OCI-LY3 (cell line): ENCODE measurements at regions not wholly inside any gene's neighbourhood (a gene's known extent, or its start where the extent isn't known, plus 50 kb on each side); places are given as distances from the start of the nearest gene placed in this dataset.

Source experiments
- H2AFZ ChIP-seq: fragments of 200-600, 300-600 bp; shearing (Covaris generic); 2 replicates; pipeline ENCODE4 v1.6.0; 2014; ENCODE audit warnings: antibody characterized with exemption, low read depth, low read length
- H3K27ac ChIP-seq: fragments of 200-600, 300-600 bp; sonication (generic); 2 replicates; pipeline ENCODE4 v1.5.1; 2014; ENCODE audit warnings: mild to moderate bottlenecking, low read length, moderate library complexity, mixed read lengths
- H3K27me3 ChIP-seq: fragments of 200-600, 300-600 bp; sonication (generic); 2 replicates; pipeline ENCODE4 v1.6.1; 2014; ENCODE audit warnings: low read depth, low read length, mixed read lengths
- H3K36me3 ChIP-seq: fragments of 200-600, 300-600 bp; sonication (generic); replicated peaks from 2 replicates; pipeline ENCODE3; 2014; ENCODE audit warnings: low read depth, low read length, mixed read lengths
- H3K4me1 ChIP-seq: fragments of 300-600, 200-600 bp; sonication (generic); 2 replicates; pipeline ENCODE4 v1.6.1; 2014; ENCODE audit warnings: low read length, mixed read lengths
- H3K4me2 ChIP-seq: fragments of 200-600, 300-600 bp; sonication (generic); 2 replicates; pipeline ENCODE4 v1.6.1; 2014; ENCODE audit warnings: low read length, mixed read lengths
- H3K4me3 ChIP-seq: fragments of 300-600, 200-600 bp; sonication (generic); 2 replicates; pipeline ENCODE4 v1.5.1; 2014; ENCODE audit warnings: antibody characterized with exemption, mild to moderate bottlenecking, low read length, moderate library complexity
- H3K79me2 ChIP-seq: fragments of 300-600, 200-600 bp; shearing (Covaris generic); 2 replicates; pipeline ENCODE4 v1.6.1; 2014; ENCODE audit warnings: mild to moderate bottlenecking, low read length, mixed read lengths
- H3K9ac ChIP-seq: fragments of 300-600, 200-600 bp; shearing (Covaris generic); 2 replicates; pipeline ENCODE4 v1.6.0; 2014; ENCODE audit warnings: mild to moderate bottlenecking, low read length, moderate library complexity
- H3K9me3 ChIP-seq: fragments of 200-600, 300-600 bp; shearing (Covaris generic); 2 replicates; pipeline ENCODE4 v1.6.1; 2014; ENCODE audit warnings: low read length, mixed read lengths; ENCODE audit not compliant: insufficient read depth
- H4K20me1 ChIP-seq: fragments of 200-600, 300-600 bp; sonication (generic); 2 replicates; pipeline ENCODE4 v1.6.1; 2016; ENCODE audit warnings: low read length, mixed read lengths; ENCODE audit not compliant: insufficient read depth
- EZH2phosphoT487 ChIP-seq: fragments of 200-600 bp; shearing (Covaris generic); IDR thresholded peaks from 2 replicates; pipeline ENCODE4 v1.6.1; 2018; ENCODE audit warnings: antibody characterized with exemption, mixed run types, low read depth
- TF ChIP-seq, protein P1 (sequence below): fragments of 200-600, 300-600 bp; sonication (generic); IDR thresholded peaks from 2 replicates; pipeline ENCODE4 v1.5.1; 2014; ENCODE audit warnings: antibody characterized with exemption, low read length, low read depth

DNA sequence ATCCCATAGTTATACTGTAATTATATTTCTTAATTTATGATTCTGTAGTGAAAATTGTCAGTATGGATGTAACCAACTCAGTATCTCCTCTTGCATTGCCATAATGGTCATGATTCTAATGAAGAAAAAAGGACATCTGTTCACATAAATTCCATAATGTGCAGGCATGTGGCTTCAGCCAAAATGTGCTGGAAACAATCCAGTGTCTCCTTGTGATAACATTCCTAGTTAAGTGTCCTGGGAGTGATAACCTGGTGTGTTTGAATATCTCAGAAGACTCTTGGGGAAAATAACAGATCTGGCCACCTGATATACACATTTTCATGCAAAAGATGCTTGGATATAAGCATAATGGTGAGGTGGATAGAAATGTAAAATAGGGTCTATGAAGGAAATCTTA lies 2309.8 kb downstream of the PCDH7 start:
- Histone ChIP-seq H3K27me3 (no peaks in the 10 kb centered on the region), H4K20me1 (no peaks in the 10 kb centered on the region), H3K9me3 (no peaks in the 10 kb centered on the region), H3K79me2 (no peaks in the 10 kb centered on the region), H3K4me3 (no peak overlapping the region), H2AFZ (no peak overlapping the region), H3K27ac (no peak overlapping the region), H3K4me1 (no peaks in the 10 kb centered on the region), H3K4me2 (no peak overlapping the region), H3K36me3 (no peaks in the 10 kb centered on the region), H3K9ac (no peak overlapping the region)
- TF ChIP-seq, protein P1, sequence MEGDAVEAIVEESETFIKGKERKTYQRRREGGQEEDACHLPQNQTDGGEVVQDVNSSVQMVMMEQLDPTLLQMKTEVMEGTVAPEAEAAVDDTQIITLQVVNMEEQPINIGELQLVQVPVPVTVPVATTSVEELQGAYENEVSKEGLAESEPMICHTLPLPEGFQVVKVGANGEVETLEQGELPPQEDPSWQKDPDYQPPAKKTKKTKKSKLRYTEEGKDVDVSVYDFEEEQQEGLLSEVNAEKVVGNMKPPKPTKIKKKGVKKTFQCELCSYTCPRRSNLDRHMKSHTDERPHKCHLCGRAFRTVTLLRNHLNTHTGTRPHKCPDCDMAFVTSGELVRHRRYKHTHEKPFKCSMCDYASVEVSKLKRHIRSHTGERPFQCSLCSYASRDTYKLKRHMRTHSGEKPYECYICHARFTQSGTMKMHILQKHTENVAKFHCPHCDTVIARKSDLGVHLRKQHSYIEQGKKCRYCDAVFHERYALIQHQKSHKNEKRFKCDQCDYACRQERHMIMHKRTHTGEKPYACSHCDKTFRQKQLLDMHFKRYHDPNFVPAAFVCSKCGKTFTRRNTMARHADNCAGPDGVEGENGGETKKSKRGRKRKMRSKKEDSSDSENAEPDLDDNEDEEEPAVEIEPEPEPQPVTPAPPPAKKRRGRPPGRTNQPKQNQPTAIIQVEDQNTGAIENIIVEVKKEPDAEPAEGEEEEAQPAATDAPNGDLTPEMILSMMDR, result no peak
- no peak for TF ChIP-seq EZH2phosphoT487

DNA sequence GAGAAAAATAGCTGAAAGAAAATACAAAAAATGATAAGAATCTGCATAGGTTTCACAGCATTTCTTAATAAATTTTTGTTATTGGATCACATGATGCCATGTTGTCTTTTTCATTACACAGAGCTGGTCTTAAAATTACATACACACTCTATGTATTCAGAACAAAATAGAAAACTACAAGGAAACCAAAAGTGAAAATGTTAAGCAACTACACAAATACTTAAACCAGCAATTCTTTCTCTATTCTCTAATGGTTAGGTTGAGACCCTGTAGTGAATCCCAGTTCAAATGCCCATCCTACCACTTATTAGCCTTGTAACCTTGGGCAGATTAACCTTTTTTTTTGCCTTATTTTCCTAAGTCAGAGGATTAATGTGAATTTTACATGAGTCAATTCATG lies 2311.2 kb downstream of the PCDH7 start:
- Histone ChIP-seq H3K4me3 (no peak overlapping the region), H3K4me2 (no peak overlapping the region), H3K36me3 (no peaks in the 10 kb centered on the region)

DNA sequence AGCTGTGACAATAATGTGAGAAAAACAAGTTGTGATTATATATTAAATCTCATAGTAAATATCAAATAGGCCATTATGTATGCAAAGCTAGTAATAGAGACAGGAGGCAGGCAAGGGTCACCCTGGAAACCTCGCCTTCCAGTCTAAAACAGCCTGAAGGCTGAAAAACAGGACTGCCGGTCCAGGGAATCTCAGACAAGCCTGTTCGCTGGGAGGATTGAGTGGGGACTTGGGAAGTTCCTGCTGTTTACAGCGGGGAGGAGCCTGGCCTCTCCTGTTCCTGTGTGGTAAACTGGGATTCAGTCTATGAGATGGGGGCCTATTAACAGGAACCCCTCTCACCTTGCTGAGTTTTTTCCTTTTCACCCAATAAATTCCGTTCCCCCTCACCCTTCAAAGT lies 2317.3 kb downstream of the PCDH7 start:
- H3K36me3 ChIP-seq, result no peaks in the 10 kb centered on the region
- no peak overlapping the region for H3K9ac ChIP-seq
- no peaks in the 10 kb centered on the region for H3K9me3 ChIP-seq
- no peaks in the 10 kb centered on the region for H4K20me1 ChIP-seq
- TF ChIP-seq EZH2phosphoT487, result no peak
- TF ChIP-seq, protein P1, result no peak
- H3K4me1 ChIP-seq, result no peaks in the 10 kb centered on the region
- H3K27me3 ChIP-seq, result no peaks in the 10 kb centered on the region
- no peaks in the 10 kb centered on the region for H3K79me2 ChIP-seq
- H3K27ac ChIP-seq, result no peak overlapping the region
- H2AFZ ChIP-seq, result no peak overlapping the region
- no peak overlapping the region for H3K4me2 ChIP-seq
- no peak overlapping the region for H3K4me3 ChIP-seq

More for the DNA sequence above, 2311.2 kb downstream of the PCDH7 start:
- TF ChIP-seq EZH2phosphoT487, result no peak
- Histone ChIP-seq H4K20me1 (no peaks in the 10 kb centered on the region), H3K4me1 (no peaks in the 10 kb centered on the region), H3K27ac (no peak overlapping the region), H3K27me3 (no peaks in the 10 kb centered on the region), H3K9me3 (no peaks in the 10 kb centered on the region), H3K79me2 (no peaks in the 10 kb centered on the region), H2AFZ (no peak overlapping the region), H3K9ac (no peak overlapping the region)

DNA sequence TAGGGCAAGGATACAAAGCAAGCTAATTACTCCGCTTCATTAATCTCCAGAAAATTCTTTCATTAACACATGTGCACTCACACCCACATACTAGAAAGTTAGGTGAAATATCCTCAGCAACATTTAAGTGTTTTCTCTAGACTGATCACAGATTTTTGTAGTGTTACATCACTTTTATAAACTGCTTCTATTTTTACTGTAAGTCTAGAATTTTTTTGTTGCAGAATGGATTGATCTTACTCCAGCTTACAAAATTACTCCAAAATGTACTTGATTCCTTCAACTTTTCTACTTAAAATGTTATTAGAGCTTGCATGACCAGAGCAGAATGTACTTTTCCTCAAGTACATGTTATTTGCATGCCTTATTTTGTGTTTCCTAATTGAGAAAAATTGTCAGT lies 2325.2 kb downstream of the PCDH7 start:
- H3K36me3 ChIP-seq, result no peaks in the 10 kb centered on the region
- no peaks in the 10 kb centered on the region for H3K27me3 ChIP-seq
- no peak overlapping the region for H3K4me2 ChIP-seq
- no peaks in the 10 kb centered on the region for H3K79me2 ChIP-seq
- no peak for TF ChIP-seq EZH2phosphoT487
- TF ChIP-seq, protein P1, result no peak
- no peak overlapping the region for H2AFZ ChIP-seq
- H3K9me3 ChIP-seq, result no peaks in the 10 kb centered on the region
- no peaks in the 10 kb centered on the region for H4K20me1 ChIP-seq
- H3K27ac ChIP-seq, result no peak overlapping the region
- H3K9ac ChIP-seq, result no peak overlapping the region
- H3K4me3 ChIP-seq, result no peak overlapping the region
- H3K4me1 ChIP-seq, result no peaks in the 10 kb centered on the region

DNA sequence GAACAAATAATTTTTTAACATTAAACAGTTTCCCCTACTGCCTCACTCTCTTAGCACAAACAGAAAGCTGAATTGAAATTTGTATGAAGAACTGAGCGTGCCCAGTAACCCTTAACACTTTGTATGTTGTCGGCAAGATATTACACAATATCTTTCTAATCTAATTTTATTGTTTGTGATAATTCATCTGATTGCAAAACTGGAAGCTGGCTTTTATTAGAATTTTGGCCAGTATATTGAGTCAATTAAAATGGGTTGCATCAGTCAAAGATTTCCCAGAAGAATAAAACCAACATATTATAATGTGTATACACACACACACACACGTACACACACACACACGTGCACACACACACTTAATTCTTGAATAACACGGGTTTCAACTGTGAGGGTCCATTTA lies 2332.1 kb downstream of the PCDH7 start:
- no peaks in the 10 kb centered on the region for H4K20me1 ChIP-seq
- no peak overlapping the region for H3K27ac ChIP-seq
- no peaks in the 10 kb centered on the region for H3K9me3 ChIP-seq
- H2AFZ ChIP-seq, result no peak overlapping the region
- no peak overlapping the region for H3K4me2 ChIP-seq
- H3K4me1 ChIP-seq, result no peaks in the 10 kb centered on the region
- H3K4me3 ChIP-seq, result no peak overlapping the region
- H3K27me3 ChIP-seq, result no peaks in the 10 kb centered on the region
- H3K9ac ChIP-seq, result no peak overlapping the region
- H3K79me2 ChIP-seq, result no peaks in the 10 kb centered on the region
- no peaks in the 10 kb centered on the region for H3K36me3 ChIP-seq
- no peak for TF ChIP-seq EZH2phosphoT487
- TF ChIP-seq, protein P1, result no peak
